Smooth muscle cell of the brain vasculature (primary cell): ENCODE measurements at regions not wholly inside any gene's neighbourhood (a gene's known extent, or its start where the extent isn't known, plus 50 kb on each side); places are given as distances from the start of the nearest gene placed in this dataset.
A peak's percentile ranks its signal among the peaks of the same experiment; 100 is the strongest.
"Not testable (repeated sequence)": the region's sequence is repeated elsewhere in the genome, so short reads cannot be mapped to it uniquely, and the experiment has no call there.

Source experiments
- DNase-seq: peaks from one replicate; pipeline ENCODE4 v3.0.0-alpha.2; 2012; ENCODE audit warnings: low read depth, low spot score

DNA sequence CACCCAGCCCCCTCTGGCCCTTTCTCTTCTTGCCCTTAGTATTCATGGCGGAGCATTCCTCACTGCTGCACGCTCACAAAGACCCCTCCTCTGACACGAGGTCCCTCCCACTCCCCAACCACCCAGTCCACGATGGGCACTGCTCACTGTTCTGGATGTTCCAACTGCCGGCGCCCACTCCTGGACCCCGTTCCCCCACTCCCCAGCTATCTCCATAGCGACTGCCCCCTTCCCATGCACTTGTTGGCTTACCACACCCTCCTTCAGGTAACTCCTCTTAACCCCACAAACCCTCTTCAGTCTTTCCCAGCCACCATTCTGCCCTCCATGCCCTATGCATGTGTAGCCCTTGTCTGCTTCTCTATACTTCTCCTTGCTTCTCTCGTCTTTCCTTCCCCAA is 961.5 kb upstream of the DEFB115 start:
- DNase-seq: not testable (repeated sequence)

DNA sequence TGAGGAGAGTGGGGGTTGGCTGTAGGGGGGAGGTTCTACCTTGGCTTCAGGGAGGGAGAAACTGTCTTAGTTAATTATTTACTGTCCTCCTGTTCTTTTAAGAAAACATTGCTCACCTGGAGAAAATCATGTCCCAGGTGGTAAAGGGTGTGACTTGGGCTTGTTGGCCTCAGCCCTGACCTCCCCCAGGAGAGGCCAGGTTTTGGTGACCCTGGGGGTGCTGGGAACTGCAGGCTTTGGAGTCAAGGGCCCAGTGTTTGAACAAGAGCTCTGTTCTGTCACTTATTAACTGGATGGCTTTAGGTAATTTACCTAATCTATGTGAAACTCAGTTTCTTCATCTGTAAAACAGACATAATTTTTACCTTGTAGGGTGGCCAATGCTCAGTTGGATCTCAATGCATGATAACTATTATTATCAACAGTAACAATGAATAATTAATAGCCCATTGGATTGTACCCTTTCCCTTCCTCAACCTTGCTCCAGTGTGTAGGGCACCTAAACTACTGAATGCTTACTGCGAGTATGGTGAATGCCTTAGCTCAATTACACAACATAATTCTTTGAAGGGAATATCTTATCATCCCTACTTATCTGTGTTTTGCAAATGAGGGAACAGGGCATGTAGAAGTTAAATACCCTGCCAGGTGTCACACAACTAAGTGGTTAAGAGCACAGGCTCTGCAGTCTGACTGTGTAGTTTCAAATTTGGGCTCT is 959.4 kb upstream of the DEFB115 start:
- DNase-seq: not testable (repeated sequence)

DNA sequence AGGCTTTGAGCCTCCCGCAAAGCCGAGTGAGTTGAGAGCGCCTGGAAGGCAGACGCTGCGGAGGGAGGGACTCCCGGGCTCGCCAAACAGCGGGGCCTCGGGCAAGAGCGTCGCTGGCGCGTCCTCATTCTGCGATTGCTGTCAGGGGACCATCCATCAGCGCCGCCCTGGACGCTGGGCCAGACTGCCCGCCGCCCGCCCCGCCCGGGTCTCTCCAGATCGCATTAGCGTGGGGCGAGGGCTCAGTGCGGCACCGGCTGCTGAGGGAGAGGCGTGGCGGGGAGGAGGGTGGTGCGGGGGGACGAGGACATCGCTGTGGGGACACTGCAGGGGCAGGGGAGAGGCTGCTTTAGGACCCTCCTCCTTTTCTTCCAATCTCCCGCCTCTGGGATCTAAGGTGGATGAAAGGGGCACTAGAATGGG is 957.2 kb upstream of the DEFB115 start:
- DNase-seq: not testable (repeated sequence)

DNA sequence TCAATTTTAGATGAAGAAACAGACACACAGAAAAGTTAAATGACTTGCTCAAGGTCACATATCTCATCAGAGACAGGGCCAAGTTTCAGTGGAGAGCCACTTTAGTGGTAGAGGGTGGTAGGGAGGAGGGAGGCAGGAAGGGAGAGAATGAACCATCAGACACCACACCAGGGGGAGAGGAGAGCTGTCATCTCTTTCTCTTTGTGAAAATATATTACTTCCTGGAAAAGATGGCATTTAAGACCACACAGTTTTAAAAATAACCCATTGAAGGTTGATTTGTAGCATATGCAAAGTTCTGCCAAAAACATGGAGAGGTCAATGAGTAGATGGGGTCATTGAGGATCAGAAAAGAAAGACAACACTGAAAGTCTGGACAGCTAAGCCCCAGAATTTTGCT is 954.7 kb upstream of the DEFB115 start:
- DNase-seq: not testable (repeated sequence)

DNA sequence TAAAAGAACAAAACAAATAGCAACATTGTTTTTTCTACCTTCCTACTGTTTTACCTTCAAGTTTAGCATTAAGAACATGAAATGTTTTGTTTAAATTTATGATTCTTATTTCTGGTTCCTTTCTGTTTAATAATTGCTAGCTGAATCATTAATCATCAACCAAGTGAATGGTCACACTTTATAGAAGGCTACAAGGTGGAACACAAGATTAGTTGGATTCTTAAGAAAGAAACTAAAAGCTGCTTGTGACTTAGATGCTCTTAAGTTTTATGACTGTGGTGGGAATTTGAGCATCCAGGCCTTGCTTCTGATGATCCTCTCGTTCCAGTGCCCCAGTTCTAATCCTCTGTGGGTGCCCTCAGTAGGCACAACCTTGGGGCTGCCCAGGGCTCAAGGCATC is 947.5 kb upstream of the DEFB115 start:
- DNase-seq: not testable (repeated sequence)

DNA sequence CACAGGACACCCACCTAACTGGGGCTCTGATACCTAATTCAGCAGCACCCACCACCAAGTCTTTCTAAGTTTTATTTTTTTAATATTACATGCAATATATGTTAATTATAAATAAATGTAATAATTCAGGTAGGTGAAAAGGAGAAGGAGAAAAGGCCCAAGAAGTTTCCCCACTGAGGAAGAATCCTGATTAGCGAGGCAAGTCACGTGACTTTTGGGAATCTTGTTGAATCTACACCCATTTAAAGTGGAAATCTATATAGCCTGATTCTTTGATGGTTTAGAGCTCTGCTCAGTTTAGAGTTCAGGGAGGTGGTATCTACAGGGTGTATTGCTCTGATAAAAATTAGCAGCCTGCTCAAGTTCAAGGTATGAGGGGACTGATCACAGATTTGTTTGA is 947.1 kb upstream of the DEFB115 start:
- DNase-seq: not testable (repeated sequence)

DNA sequence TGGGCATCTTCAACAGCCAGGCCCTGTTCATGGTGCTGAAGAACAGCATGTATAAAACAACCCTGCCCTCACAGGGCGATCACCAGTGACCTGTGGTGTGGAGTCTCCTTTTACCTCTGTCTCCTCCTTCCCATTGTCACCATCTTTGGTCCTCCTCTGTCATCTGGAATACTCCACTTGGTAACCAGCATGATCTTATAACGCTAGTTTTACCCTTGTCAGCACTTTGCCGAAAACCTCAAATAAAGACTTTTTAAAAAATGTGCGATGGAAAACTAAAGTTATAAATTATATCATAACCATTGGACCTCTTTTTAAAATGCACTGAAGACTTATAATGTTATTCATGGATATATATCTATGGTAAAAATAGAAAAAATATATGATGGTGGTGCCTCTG is 945.2 kb upstream of the DEFB115 start:
- not testable (repeated sequence) for DNase-seq

DNA sequence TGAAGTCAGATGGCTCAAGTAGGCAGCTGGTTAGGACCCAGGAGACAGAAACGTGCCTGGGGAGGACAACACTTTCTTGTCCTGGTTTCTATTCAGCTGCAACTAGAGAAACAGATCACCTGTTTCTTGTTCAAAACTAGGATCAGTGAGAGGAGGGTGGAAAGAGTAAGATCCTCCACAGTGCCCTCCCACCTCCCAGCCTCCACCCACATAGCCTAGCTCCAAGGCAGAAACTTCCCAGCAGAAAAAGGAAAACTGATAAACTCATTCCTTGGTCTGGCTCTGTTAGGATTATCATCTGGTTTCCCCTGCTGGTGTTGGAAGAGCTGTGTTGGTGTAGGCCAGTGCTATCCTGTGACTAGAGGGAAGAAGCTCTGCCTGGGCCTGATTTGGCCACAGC is 943.8 kb upstream of the DEFB115 start:
- DNase-seq: not testable (repeated sequence)

DNA sequence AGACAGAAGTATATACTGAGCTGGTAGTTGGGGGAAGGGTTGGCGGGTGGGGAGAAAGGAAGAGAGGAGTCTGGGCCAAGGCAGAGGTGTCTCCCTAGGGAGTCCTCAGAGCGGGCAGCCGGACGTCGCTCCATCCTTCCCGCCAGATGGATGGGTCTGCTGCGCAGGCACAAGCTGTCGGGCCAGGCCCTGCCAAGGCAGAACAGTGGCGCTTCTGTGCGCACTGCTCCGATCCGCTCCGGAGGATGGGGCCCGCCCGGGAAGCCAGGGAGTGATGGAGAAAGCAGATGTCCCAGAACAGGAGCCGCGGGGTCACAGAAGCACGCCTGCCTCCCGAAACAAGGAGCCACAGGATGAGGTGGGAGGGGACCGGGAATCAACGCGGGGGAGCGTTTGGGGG is 941.4 kb upstream of the DEFB115 start:
- not testable (repeated sequence) for DNase-seq

DNA sequence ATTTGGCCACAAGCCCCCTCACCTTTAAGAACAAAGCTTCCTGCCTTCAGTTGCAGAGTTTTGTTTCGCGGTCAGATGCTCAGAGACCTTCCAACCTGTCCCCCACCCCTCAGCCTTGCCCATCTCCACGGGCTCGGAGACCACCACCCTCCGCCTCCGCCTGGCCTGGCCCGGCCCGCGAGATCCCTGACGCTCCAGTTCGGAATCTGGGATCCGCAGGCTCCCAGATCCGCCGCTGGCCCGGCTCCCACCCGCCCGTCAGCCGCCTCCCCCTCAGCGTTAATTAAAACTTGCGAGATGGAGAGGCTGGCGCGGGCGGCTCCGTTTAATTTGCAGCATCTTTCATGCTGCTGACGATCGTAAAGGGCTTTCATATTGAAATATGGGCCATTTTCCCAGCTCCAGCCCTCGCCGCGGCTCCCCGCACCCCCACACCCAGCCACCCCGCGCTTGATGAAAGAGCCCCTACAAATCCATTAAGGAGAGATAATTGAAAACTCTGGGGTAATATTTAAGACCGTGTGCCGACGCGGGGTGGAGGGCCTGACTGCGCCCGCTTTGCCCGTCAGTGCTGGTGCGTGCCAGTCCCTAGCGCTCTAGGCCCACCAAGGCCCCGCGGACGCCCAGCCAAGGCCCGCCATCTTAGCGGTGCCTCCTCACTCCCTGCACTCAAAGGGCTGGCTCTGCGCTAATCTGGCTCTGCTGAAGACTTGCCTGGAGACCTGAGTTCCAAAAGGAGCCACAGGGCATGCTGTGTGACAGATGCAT is 940.7 kb upstream of the DEFB115 start:
- DNase-seq: not testable (repeated sequence)

DNA sequence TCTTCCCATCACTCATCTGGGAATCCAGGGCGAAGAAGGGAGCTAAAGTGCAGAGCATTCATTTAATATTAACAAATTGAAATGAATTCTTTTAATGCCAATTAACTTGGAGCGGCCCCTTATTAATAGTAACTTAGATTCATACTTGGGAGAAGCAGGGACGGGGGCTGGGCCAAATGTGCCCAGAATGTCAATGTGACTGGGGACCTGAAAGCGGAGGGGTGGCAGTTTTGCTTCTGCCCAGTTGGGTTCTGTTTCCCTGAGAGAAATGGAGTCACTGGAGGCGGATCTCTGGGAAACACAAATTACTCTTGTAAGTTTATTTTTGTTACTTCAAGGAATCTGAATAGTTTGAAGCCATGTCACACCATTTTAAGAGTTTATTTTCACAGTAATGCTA is 923.7 kb upstream of the DEFB115 start:
- not testable (repeated sequence) for DNase-seq

DNA sequence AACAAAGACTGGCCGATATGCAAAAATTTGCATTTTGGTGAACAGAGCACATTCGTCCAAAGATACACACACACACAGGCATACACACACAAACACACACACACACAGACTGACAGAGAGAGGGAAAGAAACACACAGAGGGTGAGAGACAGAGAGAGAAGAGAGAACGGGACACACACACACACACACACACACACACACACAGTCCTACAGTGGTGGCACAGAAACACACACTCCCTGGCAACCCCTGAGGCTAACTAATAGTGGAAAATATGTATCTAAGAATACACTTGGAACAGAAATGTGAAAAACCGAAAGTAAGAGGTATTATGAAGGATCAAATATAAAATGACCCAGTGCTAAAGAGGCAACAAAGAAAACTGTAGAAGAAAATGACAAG is 919.9 kb upstream of the DEFB115 start:
- DNase-seq: not testable (repeated sequence)

DNA sequence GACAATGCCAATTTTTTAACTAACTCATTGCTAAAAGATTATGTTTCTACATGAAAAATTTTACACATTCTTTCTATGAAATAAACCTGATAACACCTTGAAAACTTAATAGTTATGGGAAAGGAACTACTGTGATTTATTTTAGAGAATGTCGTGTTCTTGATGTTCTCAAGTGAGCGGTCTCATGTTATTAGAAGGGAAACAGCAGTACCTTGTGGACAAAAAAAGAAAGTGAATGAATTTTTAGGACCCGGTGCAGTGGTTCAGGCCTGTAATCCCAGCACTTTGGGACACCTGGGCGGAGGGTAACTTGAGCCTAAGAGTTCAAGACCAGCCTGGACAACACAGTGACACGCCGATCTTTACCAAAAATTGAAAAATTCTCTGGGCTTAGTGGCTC is 908.5 kb upstream of the DEFB115 start:
- not testable (repeated sequence) for DNase-seq

DNA sequence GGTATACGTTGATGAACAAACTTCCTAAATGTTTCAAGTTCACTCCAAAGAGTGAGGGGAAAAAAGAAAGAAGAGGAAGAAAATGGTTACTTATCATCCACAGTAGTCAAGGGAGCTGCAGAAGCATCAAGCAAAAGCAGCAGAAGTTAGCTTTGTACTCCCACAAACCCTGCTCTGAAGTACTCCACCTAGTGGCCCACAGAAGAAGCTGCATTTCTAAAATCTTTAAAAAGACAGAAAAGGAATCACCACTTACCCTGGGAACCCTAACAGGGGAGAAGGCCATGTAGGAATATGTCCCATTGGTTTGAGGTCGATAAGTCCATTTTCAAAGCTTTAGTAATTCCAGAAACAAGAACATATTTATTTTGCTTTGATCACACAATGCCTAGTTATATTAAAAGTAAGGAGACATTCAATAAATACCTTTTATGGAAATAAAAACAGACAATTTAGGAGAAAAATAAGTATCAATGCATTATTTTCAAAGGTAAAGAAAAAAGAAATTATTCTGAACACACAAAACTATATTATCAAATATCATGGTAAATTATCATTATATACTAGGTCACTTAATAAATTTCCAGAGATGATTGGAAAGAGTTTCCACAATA is 900.5 kb upstream of the DEFB115 start:
- DNase-seq: not testable (repeated sequence)

DNA sequence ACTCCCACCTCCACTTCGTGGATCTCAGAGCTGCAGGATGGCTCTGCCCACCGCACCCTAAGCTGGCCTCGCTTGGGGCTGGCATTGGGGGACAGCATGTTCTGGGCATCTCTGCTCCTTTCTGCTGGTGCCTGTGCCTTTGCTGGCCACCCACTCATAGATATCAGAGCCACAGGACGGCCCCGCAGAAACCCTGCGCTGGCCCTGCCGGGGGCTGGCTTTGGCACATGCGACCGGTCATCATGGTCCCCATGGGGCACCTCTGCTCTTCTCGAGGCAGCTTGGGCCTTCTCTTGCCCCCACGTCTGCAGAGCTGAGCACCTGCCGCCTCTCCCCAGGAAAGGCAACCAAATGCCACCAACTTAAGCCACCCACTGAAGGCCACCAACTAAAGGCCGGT is 895.7 kb upstream of the DEFB115 start:
- DNase-seq: not testable (repeated sequence)

DNA sequence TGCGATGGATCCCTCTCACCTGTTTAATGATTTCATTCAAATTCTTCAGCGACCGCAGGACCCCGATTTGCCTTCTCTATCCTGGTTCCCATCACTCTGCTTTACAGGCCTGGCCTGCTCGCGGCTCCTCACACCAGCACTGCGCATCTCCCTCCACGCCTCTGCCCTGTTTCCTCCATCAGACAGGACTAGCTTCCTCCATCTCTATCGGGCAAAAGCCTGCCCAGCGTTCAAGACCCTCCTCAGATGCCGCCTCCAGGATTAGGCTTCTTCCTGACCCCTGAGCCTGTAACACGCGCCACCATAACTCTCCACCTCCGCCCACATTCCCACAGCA is 881.1 kb upstream of the DEFB115 start:
- DNase-seq: not testable (repeated sequence)

DNA sequence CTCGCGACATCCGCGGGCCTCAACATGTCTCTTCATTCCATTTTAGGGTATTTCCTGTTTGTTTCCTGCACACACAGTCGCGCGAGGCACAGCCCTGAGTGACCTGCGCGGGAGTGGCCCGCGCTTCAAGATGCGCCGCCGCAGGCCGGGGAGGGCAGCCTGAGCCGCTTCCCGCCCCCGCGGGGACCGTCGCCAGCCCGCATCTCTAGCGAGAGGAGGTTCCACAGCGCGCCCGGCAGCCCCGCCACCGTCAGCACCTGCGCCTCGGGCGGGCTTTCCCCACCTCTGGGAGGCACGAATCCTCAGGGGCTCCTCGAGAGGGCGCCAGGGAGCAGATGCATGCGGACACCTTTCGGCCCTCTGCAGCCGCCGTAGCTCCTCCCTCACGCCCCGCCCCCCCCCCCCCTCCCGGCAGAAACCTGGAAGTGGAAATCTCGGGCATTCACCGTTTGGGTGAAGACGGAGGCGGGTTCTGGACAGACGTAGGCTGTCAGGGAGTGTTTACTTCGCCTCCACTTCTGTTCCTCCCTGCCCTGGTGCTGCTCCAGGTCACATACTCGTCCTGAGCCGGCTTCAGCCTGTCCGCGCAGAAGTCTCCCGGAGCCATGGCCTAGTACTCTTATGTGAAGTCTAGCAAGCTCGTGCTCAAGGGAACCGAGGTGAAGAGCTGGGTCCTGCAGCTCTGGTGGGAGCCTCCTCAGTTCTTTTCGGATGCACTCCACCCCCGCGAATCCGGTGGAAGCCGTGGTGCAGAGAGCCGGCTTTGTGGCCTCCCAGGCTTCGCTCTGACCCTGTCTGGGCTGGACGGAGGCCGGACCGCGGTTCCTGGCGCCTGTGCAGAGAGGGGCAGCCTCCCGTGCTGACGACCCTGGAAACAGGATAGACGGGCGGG is 880.5 kb upstream of the DEFB115 start:
- peak; percentile 26 for DNase-seq

DNA sequence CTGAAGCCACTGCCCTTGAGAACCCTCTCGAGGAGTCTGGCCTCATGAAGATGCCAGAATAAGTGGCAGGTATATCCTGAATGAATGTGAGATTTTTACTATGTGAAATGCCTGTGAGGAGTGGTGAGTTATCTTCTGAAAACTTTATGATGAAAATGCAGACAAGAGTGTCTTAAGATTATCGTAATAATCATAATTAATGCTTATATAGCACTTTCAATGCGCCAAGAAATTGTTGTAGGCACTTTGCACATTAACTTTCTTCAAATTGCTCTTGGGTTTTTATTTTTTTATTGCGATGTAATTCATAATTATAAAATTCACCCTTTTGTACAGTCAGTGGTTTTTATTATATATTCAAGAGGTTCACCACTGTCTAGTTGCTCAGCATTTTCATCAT is 879.1 kb upstream of the DEFB115 start:
- not testable (repeated sequence) for DNase-seq

DNA sequence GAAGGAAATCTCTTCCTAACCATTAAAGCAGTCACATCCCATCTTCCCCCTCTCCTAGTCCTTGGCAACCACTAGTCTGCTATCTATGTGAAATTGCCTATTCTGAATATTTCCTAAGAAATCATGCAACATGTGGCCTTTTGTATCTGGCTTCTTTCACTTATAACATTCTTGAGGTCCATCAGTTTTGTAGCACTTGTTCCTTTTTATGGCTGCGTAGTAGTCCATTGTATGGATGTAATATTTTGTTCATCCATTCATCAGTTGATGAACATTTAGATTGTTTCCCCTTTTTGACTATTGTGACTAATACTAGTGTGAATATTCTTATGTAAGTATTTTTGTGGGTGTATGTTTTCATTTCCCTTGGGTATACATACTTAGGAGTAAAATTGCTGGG is 878.7 kb upstream of the DEFB115 start:
- not testable (repeated sequence) for DNase-seq

DNA sequence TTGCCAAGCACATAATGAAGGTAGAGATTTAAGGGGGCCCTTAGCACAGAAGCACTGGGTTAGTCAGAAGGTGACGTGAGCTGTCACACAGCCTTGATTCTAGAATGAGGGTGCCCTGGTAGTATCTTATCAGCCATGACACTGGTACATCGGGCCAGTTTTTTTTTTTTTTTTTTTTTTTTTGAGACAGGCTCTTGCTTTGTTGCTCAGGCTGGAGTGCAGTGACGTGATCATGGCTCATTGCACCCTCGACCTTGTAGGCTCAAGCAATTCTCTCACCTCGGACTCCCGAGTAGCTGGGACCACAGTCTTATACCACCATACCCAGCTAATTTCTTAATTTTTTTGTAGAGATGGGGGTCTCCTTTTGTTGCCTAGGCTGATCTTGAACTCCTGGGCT is 872.6 kb upstream of the DEFB115 start:
- DNase-seq: not testable (repeated sequence)

DNA sequence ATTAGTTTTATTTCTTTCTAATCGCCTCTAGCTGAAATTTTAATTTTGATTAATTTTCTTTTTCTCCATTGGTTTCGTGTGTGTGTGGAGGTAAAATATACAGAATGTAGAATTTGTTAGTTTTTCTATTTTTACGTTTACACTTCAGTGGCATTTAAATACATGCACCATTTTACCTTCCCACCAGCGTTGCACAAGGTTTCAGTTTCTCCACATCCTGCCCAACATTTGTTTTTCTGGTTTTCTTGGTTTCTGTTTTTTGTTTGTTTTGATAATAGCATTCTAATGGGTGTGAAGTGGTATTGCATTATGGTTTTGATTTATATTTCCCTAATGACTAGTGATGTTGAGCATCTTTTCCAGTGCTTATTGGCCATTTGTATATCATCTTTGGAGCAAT is 871.4 kb upstream of the DEFB115 start:
- not testable (repeated sequence) for DNase-seq

DNA sequence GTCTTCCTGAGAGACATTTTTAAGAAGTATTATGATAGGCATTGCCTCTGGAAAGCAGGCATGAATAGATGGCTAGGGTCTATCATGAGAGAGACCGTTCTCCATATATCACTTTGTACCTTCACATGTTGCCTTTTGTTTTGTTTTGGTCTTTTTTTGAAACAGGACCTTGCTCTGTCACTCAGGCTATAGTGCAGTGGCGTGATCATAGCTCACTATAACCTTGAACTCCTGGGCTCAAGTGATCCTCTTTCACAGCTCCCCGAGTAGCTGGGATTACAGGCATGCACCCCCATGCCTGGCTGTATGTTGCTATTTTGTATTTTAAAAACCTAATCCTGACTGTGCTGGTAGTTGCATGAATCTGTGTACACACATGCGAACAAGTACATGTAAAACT is 869.6 kb upstream of the DEFB115 start:
- not testable (repeated sequence) for DNase-seq
